ENCODE measurements at regions not wholly inside any gene's neighbourhood (a gene's known extent, or its start where the extent isn't known, plus 50 kb on each side); places are given as distances from the start of the nearest gene placed in this dataset.
"Not testable (repeated sequence)": the region's sequence is repeated elsewhere in the genome, so short reads cannot be mapped to it uniquely, and the experiment has no call there.

- H3K27ac Mint-ChIP-seq = no peak overlapping the region
- H3K4me1 Mint-ChIP-seq (ENCODE audit: unreplicated experiment) = peaks cover 19% of the 10 kb centered on the region
- TF ChIP-seq CTCF (conservative IDR thresholded peaks at IDR 0.05) = no peak
- H3K4me3 Mint-ChIP-seq = no peak overlapping the region
- no peaks in the 10 kb centered on the region for H3K9me3 Mint-ChIP-seq
- H3K27me3 Mint-ChIP-seq = peaks cover 2% of the 10 kb centered on the region
- no peaks in the 10 kb centered on the region for H3K36me3 Mint-ChIP-seq
- DNase-seq (ENCODE audit: extremely low spot score, unreplicated experiment) = no peak
Measured at GRCh38 chr2:2899826-2900225, 477.8 kb downstream of the EIPR1 start.

DNA sequence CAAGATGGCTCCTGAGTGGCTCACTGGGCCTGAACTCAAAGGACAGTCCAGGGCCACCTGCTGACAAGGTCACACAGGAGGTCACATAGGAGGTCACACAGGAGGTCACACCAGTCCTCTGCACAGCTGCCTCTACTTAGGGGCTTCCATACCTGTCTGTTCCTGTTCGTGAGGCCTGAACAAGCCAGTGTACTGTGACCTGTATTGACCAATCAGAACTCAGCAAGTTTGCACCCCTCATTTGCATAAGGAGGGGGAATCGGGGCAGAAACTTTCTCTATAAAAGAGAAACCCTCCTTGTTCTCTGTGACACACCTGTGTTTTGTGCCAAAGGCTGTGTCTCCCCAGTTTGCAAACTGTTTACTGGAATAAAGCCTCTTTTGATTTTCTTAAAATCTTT is 478.9 kb downstream of the EIPR1 start:
- Mint-ChIP-seq H3K4me1 (ENCODE audit: unreplicated experiment) (peaks cover 19% of the 10 kb centered on the region), H3K27ac (no peak overlapping the region), H3K27me3 (peaks cover 2% of the 10 kb centered on the region), H3K4me3 (no peak overlapping the region), H3K9me3 (no peaks in the 10 kb centered on the region), H3K36me3 (no peaks in the 10 kb centered on the region)
- DNase-seq (ENCODE audit: extremely low spot score, unreplicated experiment) = no peak
- no peak for TF ChIP-seq CTCF (conservative IDR thresholded peaks at IDR 0.05)

DNA sequence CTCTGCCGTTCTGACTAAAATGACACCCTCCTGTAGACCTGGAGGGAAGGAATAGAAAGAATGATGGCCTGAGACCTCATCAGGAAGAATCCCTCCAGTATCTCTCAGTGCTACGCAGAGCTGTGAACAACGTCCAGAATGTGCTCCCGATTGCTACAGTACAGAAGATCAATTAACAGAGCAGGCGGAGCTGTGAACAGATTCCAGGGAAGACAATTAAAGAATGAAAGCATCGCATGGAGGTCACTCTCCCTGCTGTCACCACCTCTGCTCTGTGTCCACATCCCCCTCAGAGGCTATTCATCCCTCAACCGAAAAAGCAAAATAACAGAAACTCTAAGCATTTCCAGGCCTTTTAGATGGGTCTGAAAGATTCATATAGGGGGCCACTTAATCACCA is 481.0 kb downstream of the EIPR1 start:
- no peak overlapping the region for H3K4me3 Mint-ChIP-seq

GRCh38 chr2:2896011-2896410 is 481.6 kb downstream of the EIPR1 start:
- H3K4me1 Mint-ChIP-seq (ENCODE audit: unreplicated experiment) = peaks cover 4% of the 10 kb centered on the region
- no peaks in the 10 kb centered on the region for H3K9me3 Mint-ChIP-seq
- no peak for DNase-seq (ENCODE audit: extremely low spot score, unreplicated experiment)
- H3K36me3 Mint-ChIP-seq = no peaks in the 10 kb centered on the region
- H3K27me3 Mint-ChIP-seq = no peaks in the 10 kb centered on the region
- no peak overlapping the region for H3K4me3 Mint-ChIP-seq
- no peak for TF ChIP-seq CTCF (conservative IDR thresholded peaks at IDR 0.05)
- no peak overlapping the region for H3K27ac Mint-ChIP-seq

More for the DNA sequence above, 481.0 kb downstream of the EIPR1 start:
- Mint-ChIP-seq H3K36me3 (no peaks in the 10 kb centered on the region), H3K27me3 (peaks cover 2% of the 10 kb centered on the region), H3K27ac (no peak overlapping the region), H3K4me1 (ENCODE audit: unreplicated experiment) (peaks cover 9% of the 10 kb centered on the region), H3K9me3 (no peaks in the 10 kb centered on the region)
- DNase-seq (ENCODE audit: extremely low spot score, unreplicated experiment) = no peak
- no peak for TF ChIP-seq CTCF (conservative IDR thresholded peaks at IDR 0.05)

GRCh38 chr2:2894011-2894410 is 483.6 kb downstream of the EIPR1 start:
- H3K27me3 Mint-ChIP-seq; H3K4me3 Mint-ChIP-seq; H3K36me3 Mint-ChIP-seq; H3K4me1 Mint-ChIP-seq (ENCODE audit: unreplicated experiment); DNase-seq (ENCODE audit: extremely low spot score, unreplicated experiment); H3K27ac Mint-ChIP-seq; H3K9me3 Mint-ChIP-seq: not testable (repeated sequence)

GRCh38 chr2:2892892-2893291 is 484.7 kb downstream of the EIPR1 start:
- no peak for DNase-seq (ENCODE audit: extremely low spot score, unreplicated experiment)
- Mint-ChIP-seq H3K4me1 (ENCODE audit: unreplicated experiment) (peaks cover 4% of the 10 kb centered on the region), H3K9me3 (no peaks in the 10 kb centered on the region), H3K27ac (no peak overlapping the region), H3K27me3 (peaks cover 4% of the 10 kb centered on the region), H3K36me3 (no peaks in the 10 kb centered on the region), H3K4me3 (no peak overlapping the region)
- TF ChIP-seq CTCF (conservative IDR thresholded peaks at IDR 0.05) = no peak
